Peyer's patch (tissue), 4 donors: ENCODE measurements at regions not wholly inside any gene's neighbourhood (a gene's known extent, or its start where the extent isn't known, plus 50 kb on each side); places are given as distances from the start of the nearest gene placed in this dataset.

ENCODE experiments used
- DNase-seq, 3 donors: peaks; one replicate each; pipeline ENCODE4 v3.0.0-alpha.2; 2017 to 2019
- H3K27ac ChIP-seq, 4 donors: fragments of 200-600 bp; sonication (generic); one replicate each; pipeline ENCODE4 v1.5.1; 2016 to 2019
- H3K27me3 ChIP-seq, 2 donors: fragments of 200-600 bp; sonication (generic); one replicate each; pipeline ENCODE4 v1.5.1; 2019
- H3K36me3 ChIP-seq, 3 donors: fragments of 200-600 bp; sonication (generic); one replicate each; pipeline ENCODE4 v1.5.1; 2016 to 2019
- H3K4me1 ChIP-seq, 4 donors: fragments of 200-600 bp; sonication (generic); one replicate each; pipeline ENCODE4 v1.5.1; 2016 to 2019
- H3K4me3 ChIP-seq, 4 donors: fragments of 200-600 bp; sonication (generic); 1 replicate in 3 of 4; 2 replicates in 1 of 4; pipeline ENCODE4 v1.5.1; 2016 to 2019; ENCODE audit warnings: mild to moderate bottlenecking in 1 of 4
- H3K9me3 ChIP-seq, 4 donors: fragments of 200-600 bp; sonication (generic); one replicate each; pipeline ENCODE4 v1.5.1; 2016 to 2019; ENCODE audit warnings: mild to moderate bottlenecking in 1 of 4
- CTCF ChIP-seq, 6 experiments: fragments of 450-650 bp in 4 of 6; fragments of 200-600 bp in 2 of 6; sonication (generic) in 1 of 6; IDR thresholded peaks; one replicate each; pipeline ENCODE4 v1.5.1; 2017 to 2019; ENCODE audit warnings: antibody characterized with exemption in 6 of 6, mild to moderate bottlenecking in 3 of 6, moderate library complexity in 1 of 6
- POLR2A ChIP-seq, 2 donors: fragments of 450-650 bp; IDR thresholded peaks; one replicate each; pipeline ENCODE4 v1.5.1; 2017; ENCODE audit warnings: antibody characterized with exemption in 2 of 2, mild to moderate bottlenecking in 2 of 2, moderate library complexity in 2 of 2

- H3K27me3 ChIP-seq: no peaks in the 10 kb centered on the region
- no peak overlapping the region for H3K4me3 ChIP-seq
- DNase-seq: no peak
- H3K36me3 ChIP-seq: no peaks in the 10 kb centered on the region
- H3K27ac ChIP-seq: no peak overlapping the region
- H3K4me1 ChIP-seq: no peaks in the 10 kb centered on the region
- no peaks in the 10 kb centered on the region for H3K9me3 ChIP-seq
- TF ChIP-seq CTCF (IDR thresholded peaks at IDR 0.05): no peak
- no peak for TF ChIP-seq POLR2A (IDR thresholded peaks at IDR 0.05)
Measured at GRCh38 chr2:449246-450067, 161.6 kb upstream of the ALKAL2 start.

GRCh38 chr2:447902-448665, 160.2 kb upstream of the ALKAL2 start:
- Histone ChIP-seq H3K4me3 (no peak overlapping the region), H3K4me1 (no peaks in the 10 kb centered on the region), H3K9me3 (no peaks in the 10 kb centered on the region), H3K27me3 (no peaks in the 10 kb centered on the region), H3K27ac (no peak overlapping the region), H3K36me3 (no peaks in the 10 kb centered on the region)
- no peak for DNase-seq
- TF ChIP-seq POLR2A (IDR thresholded peaks at IDR 0.05) (no peak), CTCF (IDR thresholded peaks at IDR 0.05) (no peak)

- H3K27ac ChIP-seq: no peak overlapping the region
- H3K36me3 ChIP-seq: no peaks in the 10 kb centered on the region
- no peak for DNase-seq
Measured at GRCh38 chr2:446963-447530, 159.2 kb upstream of the ALKAL2 start.

GRCh38 chr2:446303-446874, 158.5 kb upstream of the ALKAL2 start:
- DNase-seq: no peak
- TF ChIP-seq POLR2A (IDR thresholded peaks at IDR 0.05): no peak
- no peak for TF ChIP-seq CTCF (IDR thresholded peaks at IDR 0.05)

More at GRCh38 chr2:446963-447530, 159.2 kb upstream of the ALKAL2 start:
- no peak for TF ChIP-seq CTCF (IDR thresholded peaks at IDR 0.05)
- Histone ChIP-seq H3K4me3 (no peak overlapping the region), H3K4me1 (no peaks in the 10 kb centered on the region), H3K27me3 (no peaks in the 10 kb centered on the region), H3K9me3 (no peaks in the 10 kb centered on the region)

GRCh38 chr2:445896-446295, 158.0 kb upstream of the ALKAL2 start:
- Histone ChIP-seq H3K4me1 (no peaks in the 10 kb centered on the region), H3K4me3 (no peak overlapping the region), H3K9me3 (no peaks in the 10 kb centered on the region), H3K27ac (no peak overlapping the region), H3K36me3 (no peaks in the 10 kb centered on the region), H3K27me3 (no peaks in the 10 kb centered on the region)
- DNase-seq: no peak
- TF ChIP-seq POLR2A (IDR thresholded peaks at IDR 0.05) (no peak), CTCF (IDR thresholded peaks at IDR 0.05) (no peak)

More at GRCh38 chr2:446303-446874, 158.5 kb upstream of the ALKAL2 start:
- H3K4me3 ChIP-seq: no peak overlapping the region
- no peaks in the 10 kb centered on the region for H3K36me3 ChIP-seq
- H3K4me1 ChIP-seq: no peaks in the 10 kb centered on the region
- H3K9me3 ChIP-seq: no peaks in the 10 kb centered on the region
- no peak overlapping the region for H3K27ac ChIP-seq
- H3K27me3 ChIP-seq: no peaks in the 10 kb centered on the region
